Liver (tissue), 8 donors: ENCODE measurements at regions not wholly inside any gene's neighbourhood (a gene's known extent, or its start where the extent isn't known, plus 50 kb on each side); places are given as distances from the start of the nearest gene placed in this dataset.

Experiments used
- DNase-seq: peaks from one replicate; pipeline ENCODE4 v3.0.0-alpha.2; 2017; ENCODE audit warnings: low spot score
- H3K27ac ChIP-seq, 2 donors: one replicate each; pipeline ENCODE4 v1.7.0; 2013; ENCODE audit warnings: inconsistent platforms in 2 of 2, low read length in 2 of 2, control low read depth in 1 of 2, low read depth in 1 of 2, mild to moderate bottlenecking in 1 of 2
- H3K27me3 ChIP-seq, 4 donors: one replicate each; pipeline versions ENCODE4 v1.6.1 to v1.7.0; 2013; ENCODE audit warnings: low read length in 3 of 4, inconsistent platforms in 1 of 4, mild to moderate bottlenecking in 1 of 4, moderate library complexity in 1 of 4; ENCODE audit not compliant: control insufficient read depth in 4 of 4, insufficient read depth in 4 of 4
- H3K36me3 ChIP-seq, 4 donors: one replicate each; pipeline versions ENCODE4 v1.6.1 to v1.7.0; 2013; ENCODE audit warnings: low read length in 3 of 4, mild to moderate bottlenecking in 3 of 4, low read depth in 1 of 4, moderate library complexity in 1 of 4; ENCODE audit not compliant: control insufficient read depth in 4 of 4, insufficient read depth in 3 of 4
- H3K4me1 ChIP-seq, 4 donors: one replicate each; pipeline versions ENCODE4 v1.6.1 to v1.7.0; 2013; ENCODE audit warnings: low read length in 3 of 4, mild to moderate bottlenecking in 3 of 4, moderate library complexity in 1 of 4; ENCODE audit not compliant: control insufficient read depth in 4 of 4, insufficient read depth in 4 of 4
- H3K4me3 ChIP-seq, 3 donors: one replicate each; pipeline versions ENCODE4 v1.6.1 to v1.7.0; 2013; ENCODE audit warnings: low read length in 3 of 3, control low read depth in 1 of 3, low read depth in 1 of 3, mild to moderate bottlenecking in 1 of 3
- H3K9ac ChIP-seq, 2 donors: one replicate each; pipeline ENCODE4 v1.7.0; 2013; ENCODE audit warnings: low read length in 2 of 2, mild to moderate bottlenecking in 2 of 2, moderate library complexity in 2 of 2, control low read depth in 1 of 2, low read depth in 1 of 2
- H3K9me3 ChIP-seq, 4 donors: one replicate each; pipeline versions ENCODE4 v1.6.1 to v1.7.0; 2013; ENCODE audit warnings: low read length in 3 of 4; ENCODE audit not compliant: control insufficient read depth in 4 of 4
- ATF3 ChIP-seq: IDR thresholded peaks from 2 replicates; pipeline ENCODE4 v1.6.1; 2016; ENCODE audit warnings: antibody characterized with exemption
- EGR1 ChIP-seq, 2 donors: IDR thresholded peaks; 2 replicates each; pipeline ENCODE4 v1.6.1; 2016 to 2018; ENCODE audit warnings: antibody characterized with exemption in 2 of 2, low read depth in 2 of 2
- FOXA1 ChIP-seq: IDR thresholded peaks from 2 replicates; pipeline ENCODE4 v1.6.1; 2016; ENCODE audit warnings: antibody characterized with exemption
- FOXA2 ChIP-seq: IDR thresholded peaks from 2 replicates; pipeline ENCODE4 v1.6.1; 2016; ENCODE audit warnings: antibody characterized with exemption
- GABPA ChIP-seq, 2 donors: IDR thresholded peaks in 1 of 2; conservative IDR thresholded peaks in 1 of 2; 2 replicates each; pipeline ENCODE4 v1.6.1; 2016; ENCODE audit warnings: antibody characterized with exemption in 2 of 2, mild to moderate bottlenecking in 1 of 2, moderate library complexity in 1 of 2
- HNF4A ChIP-seq, 2 donors: conservative IDR thresholded peaks; 2 replicates each; pipeline ENCODE4 v1.6.1; 2016; ENCODE audit warnings: antibody characterized with exemption in 2 of 2, mild to moderate bottlenecking in 2 of 2
- HNF4G ChIP-seq: IDR thresholded peaks from 2 replicates; pipeline ENCODE4 v1.6.1; 2016; ENCODE audit warnings: antibody characterized with exemption
- JUND ChIP-seq, 2 donors: IDR thresholded peaks; 2 replicates each; pipeline ENCODE4 v1.6.1; 2016; ENCODE audit warnings: antibody characterized with exemption in 2 of 2
- MAX ChIP-seq: IDR thresholded peaks from 2 replicates; pipeline ENCODE4 v1.6.1; 2016; ENCODE audit warnings: antibody characterized with exemption
- NR2F2 ChIP-seq: IDR thresholded peaks from 2 replicates; pipeline ENCODE4 v1.6.1; 2016; ENCODE audit warnings: antibody characterized with exemption
- RAD21 ChIP-seq, 2 donors: IDR thresholded peaks; 2 replicates each; pipeline ENCODE4 v1.6.1; 2016; ENCODE audit warnings: antibody characterized with exemption in 2 of 2, mild to moderate bottlenecking in 2 of 2
- REST ChIP-seq: IDR thresholded peaks from 2 replicates; pipeline ENCODE4 v1.6.1; 2016; ENCODE audit warnings: antibody characterized with exemption, mild to moderate bottlenecking
- RXRA ChIP-seq, 2 donors: IDR thresholded peaks; 2 replicates each; pipeline ENCODE4 v1.6.1; 2017 to 2018; ENCODE audit warnings: antibody characterized with exemption in 2 of 2, mild to moderate bottlenecking in 1 of 2
- SP1 ChIP-seq: IDR thresholded peaks from 2 replicates; pipeline ENCODE4 v1.6.1; 2018; ENCODE audit warnings: antibody characterized with exemption, mild to moderate bottlenecking
- TAF1 ChIP-seq: conservative IDR thresholded peaks from 2 replicates; pipeline ENCODE4 v1.6.1; 2016; ENCODE audit warnings: antibody characterized with exemption, mild to moderate bottlenecking
- YY1 ChIP-seq: IDR thresholded peaks from 2 replicates; pipeline ENCODE4 v1.6.1; 2016; ENCODE audit warnings: antibody characterized with exemption, mild to moderate bottlenecking
- WGBS: extraction: QIAGEN DNeasy Blood & Tissue Kit; methylation state at CpG from one replicate; pipeline ENCODE4 v1.1.7; 2013; 5-methylcytosine and 5-hydroxymethylcytosine counted together
- TF ChIP-seq, protein P1 (sequence below): IDR thresholded peaks from 2 replicates; pipeline ENCODE4 v1.6.1; 2016; ENCODE audit warnings: antibody characterized with exemption
- TF ChIP-seq, protein P2 (sequence below): fragments of 150-350 bp; IDR thresholded peaks from 2 replicates; pipeline ENCODE4 v1.5.1; 2017; ENCODE audit warnings: improper control_type of control experiment, low read depth, low read length; ENCODE audit not compliant: missing input control
- donor health status: healthy.
- donor health status: healthy.
- donor health status: healthy.
- donor health status: healthy.
- donor health status: healthy.

DNA sequence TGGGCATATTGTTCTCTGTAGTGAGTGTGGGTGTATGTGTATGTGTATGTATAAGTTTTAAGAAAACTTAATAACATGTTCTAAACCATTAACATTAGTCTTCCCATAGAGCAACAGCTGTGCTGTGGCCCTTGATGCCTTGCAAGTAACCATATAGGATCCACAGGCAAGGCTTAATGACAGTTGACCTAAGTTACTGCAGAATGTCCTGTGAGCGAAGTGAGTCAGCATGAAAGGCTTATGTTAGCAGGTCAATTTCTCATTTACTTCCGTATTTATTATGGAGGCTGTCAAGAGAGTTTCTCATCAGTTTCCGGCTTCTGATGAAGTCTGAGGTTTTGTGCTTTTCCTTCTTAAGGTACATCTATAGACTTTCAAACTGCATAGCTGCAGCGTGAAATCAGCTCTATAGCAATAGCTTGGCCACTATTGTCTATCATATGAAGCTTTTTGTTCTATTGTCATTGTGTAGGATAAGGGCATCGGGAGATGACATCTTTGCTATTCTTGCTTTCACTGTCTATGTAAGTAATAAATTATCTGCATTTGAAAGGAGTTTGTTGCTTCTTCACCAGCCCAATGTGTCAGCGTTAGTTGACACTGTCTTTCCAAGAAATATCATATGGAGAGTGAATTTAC lies 1153.4 kb upstream of the AGA start:
- H3K9ac ChIP-seq, result no peak overlapping the region
- DNase-seq, result no peak
- H3K27me3 ChIP-seq, result no peaks in the 10 kb centered on the region
- no peak for TF ChIP-seq HNF4G
- no peak for TF ChIP-seq SP1
- no peak for TF ChIP-seq FOXA1
- no peak for TF ChIP-seq EGR1 (IDR thresholded peaks at IDR 0.05; ENCODE audit: low read depth in 2 of 2)
- TF ChIP-seq, protein P1, sequence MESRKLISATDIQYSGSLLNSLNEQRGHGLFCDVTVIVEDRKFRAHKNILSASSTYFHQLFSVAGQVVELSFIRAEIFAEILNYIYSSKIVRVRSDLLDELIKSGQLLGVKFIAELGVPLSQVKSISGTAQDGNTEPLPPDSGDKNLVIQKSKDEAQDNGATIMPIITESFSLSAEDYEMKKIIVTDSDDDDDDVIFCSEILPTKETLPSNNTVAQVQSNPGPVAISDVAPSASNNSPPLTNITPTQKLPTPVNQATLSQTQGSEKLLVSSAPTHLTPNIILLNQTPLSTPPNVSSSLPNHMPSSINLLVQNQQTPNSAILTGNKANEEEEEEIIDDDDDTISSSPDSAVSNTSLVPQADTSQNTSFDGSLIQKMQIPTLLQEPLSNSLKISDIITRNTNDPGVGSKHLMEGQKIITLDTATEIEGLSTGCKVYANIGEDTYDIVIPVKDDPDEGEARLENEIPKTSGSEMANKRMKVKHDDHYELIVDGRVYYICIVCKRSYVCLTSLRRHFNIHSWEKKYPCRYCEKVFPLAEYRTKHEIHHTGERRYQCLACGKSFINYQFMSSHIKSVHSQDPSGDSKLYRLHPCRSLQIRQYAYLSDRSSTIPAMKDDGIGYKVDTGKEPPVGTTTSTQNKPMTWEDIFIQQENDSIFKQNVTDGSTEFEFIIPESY, result no peak
- TF ChIP-seq, protein P2, sequence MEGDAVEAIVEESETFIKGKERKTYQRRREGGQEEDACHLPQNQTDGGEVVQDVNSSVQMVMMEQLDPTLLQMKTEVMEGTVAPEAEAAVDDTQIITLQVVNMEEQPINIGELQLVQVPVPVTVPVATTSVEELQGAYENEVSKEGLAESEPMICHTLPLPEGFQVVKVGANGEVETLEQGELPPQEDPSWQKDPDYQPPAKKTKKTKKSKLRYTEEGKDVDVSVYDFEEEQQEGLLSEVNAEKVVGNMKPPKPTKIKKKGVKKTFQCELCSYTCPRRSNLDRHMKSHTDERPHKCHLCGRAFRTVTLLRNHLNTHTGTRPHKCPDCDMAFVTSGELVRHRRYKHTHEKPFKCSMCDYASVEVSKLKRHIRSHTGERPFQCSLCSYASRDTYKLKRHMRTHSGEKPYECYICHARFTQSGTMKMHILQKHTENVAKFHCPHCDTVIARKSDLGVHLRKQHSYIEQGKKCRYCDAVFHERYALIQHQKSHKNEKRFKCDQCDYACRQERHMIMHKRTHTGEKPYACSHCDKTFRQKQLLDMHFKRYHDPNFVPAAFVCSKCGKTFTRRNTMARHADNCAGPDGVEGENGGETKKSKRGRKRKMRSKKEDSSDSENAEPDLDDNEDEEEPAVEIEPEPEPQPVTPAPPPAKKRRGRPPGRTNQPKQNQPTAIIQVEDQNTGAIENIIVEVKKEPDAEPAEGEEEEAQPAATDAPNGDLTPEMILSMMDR, result no peak
- no peak for TF ChIP-seq GABPA (IDR thresholded peaks at IDR 0.05 in 1 of 2, conservative IDR thresholded peaks at IDR 0.05 in 1 of 2)
- TF ChIP-seq REST, result no peak
- no peak for TF ChIP-seq RXRA (IDR thresholded peaks at IDR 0.05)
- TF ChIP-seq TAF1, result no peak
- TF ChIP-seq YY1, result no peak
- TF ChIP-seq FOXA2, result no peak
- no peak for TF ChIP-seq ATF3
- no peak for TF ChIP-seq JUND (IDR thresholded peaks at IDR 0.05)
- no peak for TF ChIP-seq RAD21 (IDR thresholded peaks at IDR 0.05)
- TF ChIP-seq HNF4A (conservative IDR thresholded peaks at IDR 0.05), result no peak
- TF ChIP-seq NR2F2, result no peak
- TF ChIP-seq MAX, result no peak
- no peak overlapping the region for H3K27ac ChIP-seq
- 75% methylated on average over 6 of the region's 6 CpGs for WGBS
- no peaks in the 10 kb centered on the region for H3K36me3 ChIP-seq
- no peaks in the 10 kb centered on the region for H3K4me1 ChIP-seq
- H3K9me3 ChIP-seq, result peaks cover 0 to 2% (median 0%) of the 10 kb centered on the region in 4 donors
- no peak overlapping the region for H3K4me3 ChIP-seq
